Kasumi-1 (cell line): ENCODE measurements at regions not wholly inside any gene's neighbourhood (a gene's known extent, or its start where the extent isn't known, plus 50 kb on each side); places are given as distances from the start of the nearest gene placed in this dataset.

Source experiments
- DNase-seq, 2 experiments: peaks; one replicate each; lab custom pipeline; 2025; lab: John Stamatoyannopoulos, UW

- DNase-seq, result no peak
These were observed 469.0 kb upstream of the USP24 start for GRCh38 chr1:55684131-55684650.

- no peak for DNase-seq
These were observed 467.0 kb upstream of the USP24 start for GRCh38 chr1:55682198-55682597.

GRCh38 chr1:55679971-55680370 lies 464.8 kb upstream of the USP24 start:
- no peak for DNase-seq

DNA sequence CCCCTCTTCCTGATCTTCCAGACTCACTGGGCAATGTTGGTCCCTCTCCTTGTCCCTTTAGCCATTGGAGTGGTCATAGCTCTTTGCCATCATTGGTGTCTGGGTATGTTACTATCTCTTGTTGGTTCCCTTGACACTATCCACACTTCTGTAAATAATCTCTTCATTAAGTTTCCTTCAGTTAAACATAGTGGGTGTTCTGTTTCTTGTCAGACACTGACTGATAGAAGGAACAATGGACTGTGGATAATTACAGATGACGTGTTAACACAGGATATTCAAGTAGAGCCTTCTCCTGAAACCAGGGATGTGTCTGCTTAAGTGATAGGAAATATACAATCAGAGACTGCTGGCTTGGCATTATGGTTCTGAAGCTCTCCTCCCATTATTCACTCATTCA lies 458.3 kb upstream of the USP24 start:
- DNase-seq, result no peak

GRCh38 chr1:55670331-55671082 lies 455.3 kb upstream of the USP24 start:
- no peak for DNase-seq

DNA sequence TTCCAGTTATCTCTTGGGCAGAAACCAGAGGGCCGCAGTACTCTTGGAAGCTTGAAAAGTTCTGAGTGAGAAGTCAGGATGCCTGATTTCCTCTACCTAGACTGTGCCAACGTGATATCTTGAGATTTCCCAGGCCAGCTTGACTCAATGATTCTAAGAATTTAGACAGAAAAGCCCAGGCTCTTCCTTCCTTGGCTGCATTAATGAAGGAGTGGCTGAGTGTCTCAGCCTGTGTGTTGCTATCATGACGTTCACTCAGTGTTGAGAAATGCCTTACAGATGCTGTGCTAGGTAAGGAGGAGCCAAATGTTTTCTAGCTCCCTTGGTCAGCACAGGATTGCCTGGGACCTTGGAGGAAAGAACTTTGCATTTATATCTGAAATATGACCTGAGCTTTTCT lies 454.1 kb upstream of the USP24 start:
- no peak for DNase-seq

GRCh38 chr1:55662875-55663274 lies 447.7 kb upstream of the USP24 start:
- DNase-seq, result no peak

- DNase-seq, result no peak
These were observed 443.8 kb upstream of the USP24 start for GRCh38 chr1:55658917-55659316.

DNA sequence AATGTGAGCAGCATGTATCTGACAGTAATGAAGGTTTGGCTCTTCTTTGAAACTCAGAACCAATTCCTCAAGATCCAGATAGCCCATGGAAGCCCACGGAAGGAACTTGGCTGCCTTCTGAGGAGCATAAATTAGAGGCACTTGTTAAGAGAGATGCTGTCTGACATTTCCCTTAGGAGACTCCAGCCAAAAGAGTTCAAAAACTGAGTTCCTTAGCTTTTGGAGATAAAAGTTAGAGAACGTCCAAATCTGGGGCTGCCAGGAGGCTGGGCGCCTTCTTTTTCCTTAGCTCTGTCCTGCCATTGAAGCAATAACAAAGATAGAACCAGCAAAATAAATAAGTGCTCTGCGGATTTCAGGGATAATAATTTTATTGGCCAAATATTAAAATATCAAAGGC lies 439.6 kb upstream of the USP24 start:
- DNase-seq, result no peak

- no peak for DNase-seq
These were observed 439.0 kb upstream of the USP24 start for GRCh38 chr1:55654171-55654570.

GRCh38 chr1:55650444-55650843 lies 435.3 kb upstream of the USP24 start:
- DNase-seq, result no peak

DNA sequence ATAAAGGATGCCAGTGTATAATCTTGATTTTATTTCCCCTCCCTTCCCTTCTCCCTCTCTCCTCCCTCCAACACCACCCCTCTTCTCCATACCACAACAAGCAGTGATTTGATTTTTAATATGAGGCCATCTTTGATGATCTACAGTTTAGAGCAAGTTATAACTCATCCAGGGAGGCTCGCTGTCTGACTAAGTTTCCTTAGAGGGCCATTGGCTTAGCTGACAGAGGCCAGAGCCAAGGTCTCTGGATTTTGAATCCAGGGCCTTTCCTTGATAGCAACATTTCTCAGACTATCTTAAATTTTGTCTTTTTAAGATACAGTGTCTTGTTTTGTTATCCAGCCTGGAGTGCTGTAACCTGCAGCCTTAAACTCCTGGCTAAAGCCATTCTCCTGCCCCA lies 431.0 kb upstream of the USP24 start:
- no peak for DNase-seq

DNA sequence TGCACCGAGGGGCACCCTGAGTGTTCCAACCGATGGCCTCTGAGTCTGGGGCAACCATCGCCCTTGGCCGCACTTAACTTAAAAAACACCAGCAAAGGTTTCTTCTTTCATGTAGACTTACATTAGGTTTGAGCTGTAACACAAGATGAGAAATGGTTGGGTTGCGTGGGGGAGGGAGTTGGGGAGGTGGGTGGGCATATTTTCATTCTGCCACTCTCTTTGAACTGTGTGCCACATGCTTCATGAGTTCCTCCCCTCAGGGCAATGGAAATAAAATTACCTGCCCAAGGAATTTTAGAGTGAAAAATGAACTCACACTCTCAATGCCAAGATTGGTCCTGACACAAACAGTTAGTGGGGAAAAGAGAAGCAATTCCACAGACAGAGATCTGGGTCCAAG lies 430.1 kb upstream of the USP24 start:
- no peak for DNase-seq

GRCh38 chr1:55641947-55642346 lies 426.8 kb upstream of the USP24 start:
- DNase-seq, result no peak

DNA sequence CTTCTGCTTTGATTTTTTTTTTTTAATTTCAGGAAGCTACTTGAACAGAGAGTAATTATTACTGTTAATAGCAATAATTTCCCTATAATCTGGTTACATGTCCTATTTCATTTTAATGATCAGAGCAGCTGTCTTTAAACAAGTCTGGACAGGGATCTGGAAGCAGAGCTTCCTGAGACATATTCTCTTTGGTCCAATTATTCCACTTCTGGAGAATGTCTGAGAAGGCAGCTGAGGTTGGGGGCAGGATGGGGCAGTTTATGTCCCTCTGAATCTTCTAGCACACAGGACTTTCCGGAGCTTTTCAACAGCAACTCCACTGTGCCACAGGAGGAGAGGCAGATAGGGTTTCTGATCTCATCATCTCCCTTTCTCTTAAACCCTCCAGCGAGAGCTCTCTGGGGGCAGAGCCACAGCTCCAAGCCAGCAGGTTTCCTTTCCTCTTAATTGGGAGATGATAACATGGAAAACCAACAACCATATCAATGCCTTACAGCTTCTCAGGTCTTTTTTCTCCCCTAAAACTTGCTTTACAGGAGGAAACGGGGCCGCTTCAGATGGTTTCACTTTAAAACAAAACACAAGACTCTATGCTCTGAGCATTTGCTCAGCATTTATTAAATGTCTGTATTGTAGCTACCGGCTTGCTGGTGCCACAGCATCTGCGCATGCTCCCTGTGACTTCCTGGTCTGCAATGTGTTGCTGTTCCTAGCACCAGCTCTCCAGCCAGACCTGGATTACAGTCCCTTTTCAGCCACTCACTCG lies 425.7 kb upstream of the USP24 start:
- DNase-seq, result no peak

DNA sequence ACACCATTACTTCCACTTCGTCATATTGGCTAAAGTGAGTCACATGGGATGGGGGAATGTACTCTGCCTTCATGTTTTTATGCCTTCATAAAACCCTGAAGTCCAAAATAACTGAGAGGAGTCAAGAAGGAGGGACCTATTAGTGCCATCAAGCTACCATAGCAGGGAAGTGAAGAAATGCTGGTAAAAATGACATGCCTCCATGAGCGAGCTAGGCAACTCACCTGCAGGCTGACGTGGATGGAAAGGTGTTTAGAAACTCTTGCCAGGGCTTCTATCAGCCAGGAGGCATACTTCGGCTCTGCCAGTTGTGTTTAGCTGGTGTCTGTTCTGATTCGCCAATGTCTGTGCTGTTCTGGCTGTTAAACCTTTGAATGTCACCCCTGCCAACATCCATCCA lies 424.4 kb upstream of the USP24 start:
- no peak for DNase-seq

DNA sequence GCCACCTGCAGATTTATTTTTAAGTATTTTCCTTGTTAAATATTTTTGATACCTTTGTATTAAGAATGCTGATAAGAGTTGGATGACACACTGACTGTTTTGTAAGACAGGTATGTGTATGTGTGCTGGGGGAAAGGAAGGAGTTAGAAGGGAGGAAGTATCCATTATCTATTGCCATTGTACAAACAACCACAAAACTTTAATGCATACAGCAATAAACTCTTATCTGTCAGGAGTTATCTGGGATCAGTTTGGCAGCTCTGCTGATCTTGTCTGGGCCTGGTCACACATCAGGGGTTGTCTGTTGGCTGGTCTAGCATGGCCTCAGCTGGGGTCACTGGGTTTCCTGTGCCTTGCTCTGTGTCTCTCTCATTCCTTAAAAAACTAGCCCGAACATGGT lies 423.9 kb upstream of the USP24 start:
- no peak for DNase-seq

GRCh38 chr1:55636696-55637095 lies 421.5 kb upstream of the USP24 start:
- DNase-seq, result no peak

- no peak for DNase-seq
These were observed 420.7 kb upstream of the USP24 start for GRCh38 chr1:55635856-55636255.

GRCh38 chr1:55634516-55634915 lies 419.4 kb upstream of the USP24 start:
- DNase-seq, result no peak

- no peak for DNase-seq
These were observed 417.7 kb upstream of the USP24 start for GRCh38 chr1:55632906-55633305.

DNA sequence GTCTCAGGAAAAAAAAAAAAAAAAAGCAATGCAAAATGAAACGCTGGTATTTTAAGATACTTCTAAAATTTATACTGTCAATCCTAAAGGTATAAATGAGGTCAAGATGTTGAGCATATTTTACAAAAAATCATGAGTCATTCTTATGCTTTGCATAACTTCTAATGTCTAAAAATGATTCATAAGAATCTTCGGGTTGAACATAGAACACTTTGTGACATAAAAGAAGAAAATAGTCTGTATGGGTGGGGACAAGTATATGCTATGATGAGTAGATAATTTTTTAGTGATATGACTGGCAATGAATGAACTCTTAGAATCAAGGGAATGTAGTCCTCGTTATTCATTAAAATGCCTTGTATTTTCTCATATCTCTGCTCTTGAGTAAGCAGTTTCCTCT lies 416.9 kb upstream of the USP24 start:
- no peak for DNase-seq

- DNase-seq, result no peak
These were observed 416.3 kb upstream of the USP24 start for GRCh38 chr1:55631509-55631908.
